NCI-H1417 (cell line): ENCODE measurements at regions not wholly inside any gene's neighbourhood (a gene's known extent, or its start where the extent isn't known, plus 50 kb on each side); places are given as distances from the start of the nearest gene placed in this dataset.
A peak's percentile ranks its signal among the peaks of the same experiment; 100 is the strongest.

ENCODE experiments used
- DNase-seq, 3 experiments: peaks; one replicate each; lab custom pipeline; 2025; lab: John Stamatoyannopoulos, UW

- DNase-seq, result no peak
Measured at GRCh38 chr11:115860246-115860645, 356.0 kb upstream of the CADM1 start.

- no peak for DNase-seq
Measured at GRCh38 chr11:115848611-115849010, 344.4 kb upstream of the CADM1 start.

- no peak for DNase-seq
Measured at GRCh38 chr11:115848080-115848479, 343.9 kb upstream of the CADM1 start.

- no peak for DNase-seq
Measured at GRCh38 chr11:115845872-115846271, 341.7 kb upstream of the CADM1 start.

GRCh38 chr11:115843685-115844084, 339.5 kb upstream of the CADM1 start:
- DNase-seq, result no peak

- no peak for DNase-seq
Measured at GRCh38 chr11:115843111-115843510, 338.9 kb upstream of the CADM1 start.

GRCh38 chr11:115820026-115820425, 315.8 kb upstream of the CADM1 start:
- DNase-seq, result no peak

- DNase-seq, result no peak
Measured at GRCh38 chr11:115819014-115819413, 314.8 kb upstream of the CADM1 start.

GRCh38 chr11:115817844-115818468, 313.7 kb upstream of the CADM1 start:
- no peak for DNase-seq

GRCh38 chr11:115808351-115808940, 304.2 kb upstream of the CADM1 start:
- DNase-seq, result no peak

GRCh38 chr11:115806056-115806455, 301.8 kb upstream of the CADM1 start:
- no peak for DNase-seq

GRCh38 chr11:115803073-115803740, 299.0 kb upstream of the CADM1 start:
- DNase-seq, result peak in 2 of 3 experiments; percentile 37 to 71

- DNase-seq, result no peak
Measured at GRCh38 chr11:115802641-115803040, 298.4 kb upstream of the CADM1 start.

GRCh38 chr11:115792903-115793302, 288.7 kb upstream of the CADM1 start:
- no peak for DNase-seq

- no peak for DNase-seq
Measured at GRCh38 chr11:115787302-115787701, 283.1 kb upstream of the CADM1 start.

- no peak for DNase-seq
Measured at GRCh38 chr11:115784796-115785521, 280.7 kb upstream of the CADM1 start.

- peak in 1 of 3 experiments; percentile 26 for DNase-seq
Measured at GRCh38 chr11:115780646-115781362, 276.6 kb upstream of the CADM1 start.

GRCh38 chr11:115778928-115779650, 274.9 kb upstream of the CADM1 start:
- no peak for DNase-seq

GRCh38 chr11:115776916-115777315, 272.7 kb upstream of the CADM1 start:
- no peak for DNase-seq

- no peak for DNase-seq
Measured at GRCh38 chr11:115775846-115776245, 271.6 kb upstream of the CADM1 start.

GRCh38 chr11:115774756-115775155, 270.5 kb upstream of the CADM1 start:
- no peak for DNase-seq
